ENCODE measurements at regions not wholly inside any gene's neighbourhood (a gene's known extent, or its start where the extent isn't known, plus 50 kb on each side); places are given as distances from the start of the nearest gene placed in this dataset.

DNA sequence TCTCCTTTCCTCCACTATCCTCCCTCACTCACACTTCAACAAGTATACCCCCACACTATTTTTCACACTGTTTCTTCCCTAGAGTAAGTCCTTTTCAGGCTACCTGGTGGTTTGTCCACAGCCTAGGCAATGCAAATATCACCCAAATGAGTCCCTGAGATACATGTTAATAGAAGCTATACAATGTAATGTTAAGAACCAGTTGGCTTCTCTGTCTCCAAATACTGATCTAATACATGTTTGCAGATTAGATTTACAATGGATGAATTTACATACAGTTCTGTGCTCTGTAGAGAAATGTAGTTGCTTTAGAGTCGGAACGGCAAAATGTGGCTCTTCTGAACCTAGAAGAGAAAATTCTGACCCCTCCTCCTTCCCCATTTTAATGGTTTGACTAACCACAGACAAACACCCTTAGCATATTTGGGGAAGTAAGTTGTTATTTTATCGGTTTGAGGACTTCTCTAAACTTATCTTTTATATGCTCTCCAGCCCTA, 63.6 kb upstream of the MBNL1 start:
- no peak for DNase-seq
- Histone ChIP-seq H3K27ac (ENCODE audit: low read length) (peak overlapping the region; percentile 91), H3K9ac (ENCODE audit: low read depth, low read length) (peak overlapping the region; percentile 71), H3K4me3 (ENCODE audit: low read depth in 1 of 2, low read length in 2 of 2) (peak overlapping the region; percentile 23 to 54; a peak in 3 of 4 replicates), H3K9me3 (ENCODE audit: insufficient read depth, low read length, severe bottlenecking) (no peaks in the 10 kb centered on the region), H3K4me2 (ENCODE audit: insufficient read depth, low read length) (peak overlapping the region; percentile 60), H2AFZ (ENCODE audit: low read depth, low read length) (peak overlapping the region; percentile 45), H3K27me3 (ENCODE audit: insufficient read depth, low read length, poor library complexity) (no peaks in the 10 kb centered on the region), H4K20me1 (ENCODE audit: insufficient read depth, low read length) (no peaks in the 10 kb centered on the region), H3K36me3 (ENCODE audit: insufficient read depth, low read length) (no peaks in the 10 kb centered on the region), H3K4me1 (ENCODE audit: insufficient read depth, low read length) (peaks cover 50% of the 10 kb centered on the region), H3K79me2 (ENCODE audit: insufficient read depth, low read length) (peaks cover 69% of the 10 kb centered on the region)
- peak; percentile 62 for ATAC-seq (ENCODE audit: insufficient read depth, low read depth)
- no peak for TF ChIP-seq EZH2 (IDR thresholded peaks at IDR 0.05; ENCODE audit: borderline replicate concordance, low read depth, low read length, severe bottlenecking)
- TF ChIP-seq, protein P1, sequence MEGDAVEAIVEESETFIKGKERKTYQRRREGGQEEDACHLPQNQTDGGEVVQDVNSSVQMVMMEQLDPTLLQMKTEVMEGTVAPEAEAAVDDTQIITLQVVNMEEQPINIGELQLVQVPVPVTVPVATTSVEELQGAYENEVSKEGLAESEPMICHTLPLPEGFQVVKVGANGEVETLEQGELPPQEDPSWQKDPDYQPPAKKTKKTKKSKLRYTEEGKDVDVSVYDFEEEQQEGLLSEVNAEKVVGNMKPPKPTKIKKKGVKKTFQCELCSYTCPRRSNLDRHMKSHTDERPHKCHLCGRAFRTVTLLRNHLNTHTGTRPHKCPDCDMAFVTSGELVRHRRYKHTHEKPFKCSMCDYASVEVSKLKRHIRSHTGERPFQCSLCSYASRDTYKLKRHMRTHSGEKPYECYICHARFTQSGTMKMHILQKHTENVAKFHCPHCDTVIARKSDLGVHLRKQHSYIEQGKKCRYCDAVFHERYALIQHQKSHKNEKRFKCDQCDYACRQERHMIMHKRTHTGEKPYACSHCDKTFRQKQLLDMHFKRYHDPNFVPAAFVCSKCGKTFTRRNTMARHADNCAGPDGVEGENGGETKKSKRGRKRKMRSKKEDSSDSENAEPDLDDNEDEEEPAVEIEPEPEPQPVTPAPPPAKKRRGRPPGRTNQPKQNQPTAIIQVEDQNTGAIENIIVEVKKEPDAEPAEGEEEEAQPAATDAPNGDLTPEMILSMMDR (IDR thresholded peaks at IDR 0.05; ENCODE audit: borderline replicate concordance, extremely low read depth, low read length, poor library complexity, severe bottlenecking), result no peak

DNA sequence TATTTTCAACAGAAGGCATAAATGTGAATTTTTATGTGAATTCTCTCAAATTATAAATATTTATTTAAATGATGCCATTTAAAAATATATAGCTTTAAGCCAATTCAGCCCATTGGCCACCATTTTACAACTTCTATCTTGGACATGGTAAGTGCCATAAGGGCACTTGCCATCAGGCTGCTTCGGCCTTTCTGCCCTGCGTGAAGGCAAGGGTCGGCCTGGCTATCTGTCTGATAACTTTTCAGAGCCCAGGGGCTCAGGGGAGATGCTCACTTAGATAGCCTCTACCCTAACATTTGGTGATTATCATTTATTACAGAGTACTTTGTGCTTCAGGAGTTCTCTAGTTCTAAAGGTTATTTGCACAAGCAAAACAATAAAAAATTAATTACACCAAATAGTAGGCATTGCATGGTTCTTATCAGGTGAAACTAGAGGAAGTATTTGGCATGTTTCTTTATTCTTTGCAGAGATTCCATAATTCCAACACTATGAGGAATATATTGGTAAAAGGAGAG, 62.4 kb upstream of the MBNL1 start:
- ATAC-seq (ENCODE audit: insufficient read depth, low read depth) (no peak), DNase-seq (no peak)
- Histone ChIP-seq H3K4me2 (ENCODE audit: insufficient read depth, low read length) (no peak overlapping the region; the same call in 1 of the 2 replicates), H4K20me1 (ENCODE audit: insufficient read depth, low read length) (no peaks in the 10 kb centered on the region), H3K9me3 (ENCODE audit: insufficient read depth, low read length, severe bottlenecking) (no peaks in the 10 kb centered on the region), H3K4me1 (ENCODE audit: insufficient read depth, low read length) (peaks cover 45% of the 10 kb centered on the region), H3K9ac (ENCODE audit: low read depth, low read length) (no peak overlapping the region), H3K4me3 (ENCODE audit: low read depth in 1 of 2, low read length in 2 of 2) (no peak overlapping the region), H3K27ac (ENCODE audit: low read length) (no peak overlapping the region), H3K27me3 (ENCODE audit: insufficient read depth, low read length, poor library complexity) (no peaks in the 10 kb centered on the region), H3K79me2 (ENCODE audit: insufficient read depth, low read length) (peaks cover 57% of the 10 kb centered on the region), H2AFZ (ENCODE audit: low read depth, low read length) (no peak overlapping the region), H3K36me3 (ENCODE audit: insufficient read depth, low read length) (no peaks in the 10 kb centered on the region)
- TF ChIP-seq, protein P1 (IDR thresholded peaks at IDR 0.05; ENCODE audit: borderline replicate concordance, extremely low read depth, low read length, poor library complexity, severe bottlenecking), result no peak
- no peak for TF ChIP-seq EZH2 (IDR thresholded peaks at IDR 0.05; ENCODE audit: borderline replicate concordance, low read depth, low read length, severe bottlenecking)

DNA sequence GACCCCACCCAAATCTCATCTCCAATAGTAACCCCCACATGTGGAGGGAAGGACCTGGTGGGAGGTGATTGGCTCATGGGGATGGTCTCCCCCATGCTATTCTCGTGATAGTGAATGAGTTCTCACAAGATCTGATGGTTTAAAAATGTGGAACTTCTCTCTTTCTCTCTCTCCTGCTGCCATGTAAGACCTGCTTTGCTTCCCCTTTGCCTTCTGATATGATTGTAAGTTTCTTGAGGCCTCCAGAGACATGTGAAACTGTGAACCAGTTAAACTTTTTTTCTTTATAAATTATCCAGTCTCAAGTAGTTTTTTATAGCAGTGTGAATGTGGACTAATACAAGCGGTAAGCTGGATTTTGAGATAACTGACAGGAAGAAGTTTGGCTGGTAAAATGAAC, 60.3 kb upstream of the MBNL1 start:
- Histone ChIP-seq H3K4me1 (ENCODE audit: insufficient read depth, low read length) (peaks cover 25% of the 10 kb centered on the region), H3K4me2 (ENCODE audit: insufficient read depth, low read length) (no peak overlapping the region), H2AFZ (ENCODE audit: low read depth, low read length) (no peak overlapping the region), H3K36me3 (ENCODE audit: insufficient read depth, low read length) (no peaks in the 10 kb centered on the region), H4K20me1 (ENCODE audit: insufficient read depth, low read length) (no peaks in the 10 kb centered on the region), H3K79me2 (ENCODE audit: insufficient read depth, low read length) (peaks cover 36% of the 10 kb centered on the region), H3K9me3 (ENCODE audit: insufficient read depth, low read length, severe bottlenecking) (no peaks in the 10 kb centered on the region), H3K4me3 (ENCODE audit: low read depth in 1 of 2, low read length in 2 of 2) (no peak overlapping the region), H3K27ac (ENCODE audit: low read length) (no peak overlapping the region), H3K27me3 (ENCODE audit: insufficient read depth, low read length, poor library complexity) (no peaks in the 10 kb centered on the region), H3K9ac (ENCODE audit: low read depth, low read length) (no peak overlapping the region)
- DNase-seq, result no peak
- no peak for ATAC-seq (ENCODE audit: insufficient read depth, low read depth)
- TF ChIP-seq, protein P1 (IDR thresholded peaks at IDR 0.05; ENCODE audit: borderline replicate concordance, extremely low read depth, low read length, poor library complexity, severe bottlenecking), result no peak
- no peak for TF ChIP-seq EZH2 (IDR thresholded peaks at IDR 0.05; ENCODE audit: borderline replicate concordance, low read depth, low read length, severe bottlenecking)

All from DND-41 (cell line).